LNCAP (cell line): ENCODE measurements at regions not wholly inside any gene's neighbourhood (a gene's known extent, or its start where the extent isn't known, plus 50 kb on each side); places are given as distances from the start of the nearest gene placed in this dataset.

Experiments used
- CTCF ChIP-seq: fragments of 450-650 bp; IDR thresholded peaks from 2 replicates; pipeline ENCODE4 v1.5.1; 2017; ENCODE audit warnings: mild to moderate bottlenecking

- TF ChIP-seq CTCF, result no peak
These were observed 161.4 kb downstream of the TMEM200A start for GRCh38 chr6:130527173-130527572.

- TF ChIP-seq CTCF, result no peak
These were observed 163.8 kb downstream of the TMEM200A start for GRCh38 chr6:130529569-130530149.

GRCh38 chr6:130534627-130535026, 168.8 kb downstream of the TMEM200A start:
- TF ChIP-seq CTCF, result no peak

- TF ChIP-seq CTCF, result no peak
These were observed 169.4 kb downstream of the TMEM200A start for GRCh38 chr6:130535242-130535641.

GRCh38 chr6:130537447-130537846, 171.6 kb downstream of the TMEM200A start:
- TF ChIP-seq CTCF, result no peak

GRCh38 chr6:130547723-130548122, 181.9 kb downstream of the TMEM200A start:
- TF ChIP-seq CTCF, result no peak

GRCh38 chr6:130557481-130558112, 191.8 kb downstream of the TMEM200A start:
- no peak for TF ChIP-seq CTCF
